ENCODE measurements at regions not wholly inside any gene's neighbourhood (a gene's known extent, or its start where the extent isn't known, plus 50 kb on each side); places are given as distances from the start of the nearest gene placed in this dataset.

- no peak for TF ChIP-seq CTCF (IDR thresholded peaks at IDR 0.05)
- no peak for TF ChIP-seq POLR2A (IDR thresholded peaks at IDR 0.05)
Observed at GRCh38 chr11:86119077-86119476, 50.2 kb upstream of the PICALM start.
